GM13976 (cell line): ENCODE measurements at regions not wholly inside any gene's neighbourhood (a gene's known extent, or its start where the extent isn't known, plus 50 kb on each side); places are given as distances from the start of the nearest gene placed in this dataset.

Experiments
- DNase-seq: peaks from one replicate; pipeline ENCODE4 v3.0.0; 2012; ENCODE audit warnings: low spot score
- in situ Hi-C: fragments of 300-500 bp; cut with MboI; formaldehyde crosslinking; loops from one replicate; pipeline ENCODE4 v1.12.0; 2022; ENCODE audit warnings: low sequenced_read_pairs, mixed read lengths, inconsistent platforms; ENCODE audit not compliant: unreplicated experiment
- TF ChIP-seq, protein P1 (sequence below): IDR thresholded peaks from 2 replicates; pipeline ENCODE4 v1.5.1; 2012; ENCODE audit warnings: borderline replicate concordance, mild to moderate bottlenecking; ENCODE audit not compliant: insufficient read depth; ENCODE audit errors: extremely low read depth, missing control alignments, control extremely low read depth

GRCh38 chr4:81790477-81790876, 318.8 kb upstream of the RASGEF1B start:
- no peak for DNase-seq
- TF ChIP-seq, protein P1, sequence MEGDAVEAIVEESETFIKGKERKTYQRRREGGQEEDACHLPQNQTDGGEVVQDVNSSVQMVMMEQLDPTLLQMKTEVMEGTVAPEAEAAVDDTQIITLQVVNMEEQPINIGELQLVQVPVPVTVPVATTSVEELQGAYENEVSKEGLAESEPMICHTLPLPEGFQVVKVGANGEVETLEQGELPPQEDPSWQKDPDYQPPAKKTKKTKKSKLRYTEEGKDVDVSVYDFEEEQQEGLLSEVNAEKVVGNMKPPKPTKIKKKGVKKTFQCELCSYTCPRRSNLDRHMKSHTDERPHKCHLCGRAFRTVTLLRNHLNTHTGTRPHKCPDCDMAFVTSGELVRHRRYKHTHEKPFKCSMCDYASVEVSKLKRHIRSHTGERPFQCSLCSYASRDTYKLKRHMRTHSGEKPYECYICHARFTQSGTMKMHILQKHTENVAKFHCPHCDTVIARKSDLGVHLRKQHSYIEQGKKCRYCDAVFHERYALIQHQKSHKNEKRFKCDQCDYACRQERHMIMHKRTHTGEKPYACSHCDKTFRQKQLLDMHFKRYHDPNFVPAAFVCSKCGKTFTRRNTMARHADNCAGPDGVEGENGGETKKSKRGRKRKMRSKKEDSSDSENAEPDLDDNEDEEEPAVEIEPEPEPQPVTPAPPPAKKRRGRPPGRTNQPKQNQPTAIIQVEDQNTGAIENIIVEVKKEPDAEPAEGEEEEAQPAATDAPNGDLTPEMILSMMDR = no peak
- in situ Hi-C loops = no loop called here

- TF ChIP-seq, protein P1 = no peak
- in situ Hi-C loops = no loop called here
- no peak for DNase-seq
Observed at GRCh38 chr4:81789741-81790399, 318.2 kb upstream of the RASGEF1B start.

GRCh38 chr4:81789158-81789557, 317.5 kb upstream of the RASGEF1B start:
- no peak for DNase-seq
- in situ Hi-C loops = no loop called here
- TF ChIP-seq, protein P1 = no peak

DNA sequence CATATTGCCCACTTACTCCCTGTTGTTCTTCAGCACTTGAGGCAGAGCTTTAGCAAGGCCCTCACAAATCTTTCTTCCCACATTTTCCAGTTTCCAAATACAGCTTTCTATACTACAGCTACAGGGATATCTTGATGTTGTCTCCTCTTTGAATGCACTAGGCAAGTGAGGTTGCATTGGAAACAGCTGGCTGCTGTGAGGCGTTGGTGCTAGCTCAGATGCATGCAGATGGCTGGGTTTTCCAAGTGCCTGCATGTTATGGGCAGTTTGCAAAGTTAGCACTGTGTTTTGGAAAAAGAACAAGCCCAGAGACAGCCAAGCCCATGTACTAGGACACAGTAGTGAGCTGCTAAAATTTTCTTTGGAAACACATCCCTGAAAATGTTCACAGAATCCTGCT, 315.1 kb upstream of the RASGEF1B start:
- no peak for DNase-seq
- TF ChIP-seq, protein P1 = no peak
- in situ Hi-C loops = no loop called here

- TF ChIP-seq, protein P1 = no peak
- DNase-seq = no peak
- in situ Hi-C loops = no loop called here
Observed at GRCh38 chr4:81786063-81786763, 314.5 kb upstream of the RASGEF1B start.

- in situ Hi-C loops = no loop called here
- no peak for DNase-seq
- TF ChIP-seq, protein P1 = no peak
Observed at GRCh38 chr4:81785338-81785737, 313.6 kb upstream of the RASGEF1B start.

DNA sequence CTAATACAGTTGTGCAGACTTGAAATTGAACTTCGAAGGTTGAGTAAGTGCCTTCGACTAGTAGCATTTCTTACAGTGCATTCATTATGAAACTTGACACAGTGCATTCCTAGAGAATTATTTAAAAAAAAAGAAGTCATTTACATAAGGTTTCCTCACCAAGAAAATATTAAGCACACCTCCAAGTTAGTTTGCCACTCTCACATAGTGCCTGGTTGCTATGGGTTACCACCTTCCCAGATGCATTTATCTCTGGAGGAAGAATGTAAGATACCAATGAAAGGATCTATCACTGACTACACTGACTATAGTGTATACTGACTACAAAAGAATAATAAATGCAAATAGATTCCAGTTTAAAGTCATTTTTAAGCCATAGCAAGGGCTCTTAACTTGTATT, 311.9 kb upstream of the RASGEF1B start:
- TF ChIP-seq, protein P1 = no peak
- in situ Hi-C loops = no loop called here
- no peak for DNase-seq
